GM23338 (cell line): ENCODE measurements at regions not wholly inside any gene's neighbourhood (a gene's known extent, or its start where the extent isn't known, plus 50 kb on each side); places are given as distances from the start of the nearest gene placed in this dataset.
"Not testable (repeated sequence)": the region's sequence is repeated elsewhere in the genome, so short reads cannot be mapped to it uniquely, and the experiment has no call there.

ENCODE experiments used
- CREB1 ChIP-seq: fragments of 250-450 bp; sonication (Bioruptor Pico); IDR thresholded peaks from 2 replicates; pipeline ENCODE4 v1.5.0; 2020; ENCODE audit warnings: low read depth, mild to moderate bottlenecking, moderate library complexity
- EZH2 ChIP-seq: fragments of 200-600 bp; sonication (generic); IDR thresholded peaks from one replicate; pipeline ENCODE4 v1.8.0; 2017; ENCODE audit warnings: antibody characterized with exemption, mild to moderate bottlenecking, low read depth; ENCODE audit not compliant: unreplicated experiment
- EZH2phosphoT487 ChIP-seq: fragments of 200-600 bp; sonication (generic); IDR thresholded peaks from one replicate; pipeline ENCODE4 v1.8.1; 2018; ENCODE audit warnings: antibody characterized with exemption; ENCODE audit not compliant: unreplicated experiment
- JUNB ChIP-seq: IDR thresholded peaks from one replicate; pipeline ENCODE4 v1.6.1; 2016; ENCODE audit warnings: antibody characterized with exemption; ENCODE audit not compliant: unreplicated experiment
- POLR2AphosphoS5 ChIP-seq: IDR thresholded peaks from 2 replicates; pipeline ENCODE4 v1.6.1; 2016; ENCODE audit warnings: antibody characterized with exemption, low read depth
- STAT1 ChIP-seq: IDR thresholded peaks from one replicate; pipeline ENCODE4 v1.6.1; 2016; ENCODE audit warnings: antibody characterized with exemption; ENCODE audit not compliant: unreplicated experiment
- ZNF114 ChIP-seq: fragments of 250-450 bp; sonication (Bioruptor Pico); IDR thresholded peaks from 2 replicates; pipeline ENCODE4 v1.5.0; 2020; ENCODE audit warnings: mild to moderate bottlenecking, moderate library complexity
- TF ChIP-seq, protein P1 (sequence below), 2 experiments: fragments of 200-600 bp in 1 of 2; sonication (generic) in 1 of 2; conservative IDR thresholded peaks; 2 replicates each; pipeline versions ENCODE4 v1.5.1 to v1.6.1; 2016 to 2017; ENCODE audit warnings: antibody characterized with exemption in 2 of 2, low read depth in 2 of 2, mild to moderate bottlenecking in 2 of 2, moderate library complexity in 1 of 2
- TF ChIP-seq, protein P2 (sequence below): IDR thresholded peaks from 2 replicates; pipeline ENCODE4 v1.6.1; 2016; ENCODE audit warnings: antibody characterized with exemption
- TF ChIP-seq, protein P3 (sequence below): IDR thresholded peaks from one replicate; pipeline ENCODE4 v1.6.1; 2018; ENCODE audit warnings: antibody characterized with exemption; ENCODE audit not compliant: unreplicated experiment
- TF ChIP-seq, protein P4 (sequence below): fragments of 250-450 bp; sonication (Bioruptor Pico); IDR thresholded peaks from 2 replicates; pipeline ENCODE4 v1.5.0; 2020; ENCODE audit warnings: mild to moderate bottlenecking, moderate library complexity

DNA sequence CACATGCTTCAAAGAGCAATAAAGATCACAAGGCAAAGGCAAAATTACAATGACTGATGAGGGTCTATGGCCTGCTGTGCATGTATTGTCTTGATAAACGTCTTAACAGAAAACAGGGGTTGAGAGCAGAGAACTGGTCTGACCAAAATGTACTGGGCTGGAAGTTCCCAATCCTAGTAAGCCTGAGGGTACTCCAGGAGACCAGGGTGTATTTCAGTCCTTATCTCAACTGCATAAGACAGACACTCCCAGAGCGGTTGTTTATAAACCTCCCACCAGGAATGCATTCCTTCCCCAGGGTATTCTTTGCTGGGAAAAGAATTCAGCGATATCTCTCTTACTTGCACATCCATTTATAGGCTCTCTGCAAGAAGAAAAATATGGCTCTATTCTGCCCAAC, 521.8 kb upstream of the GNPDA2 start:
- TF ChIP-seq EZH2; EZH2phosphoT487; ZNF114 (CRISPR knock-in tag); POLR2AphosphoS5; STAT1; JUNB; CREB1 (CRISPR knock-in tag): not testable (repeated sequence)
- TF ChIP-seq, protein P1, sequence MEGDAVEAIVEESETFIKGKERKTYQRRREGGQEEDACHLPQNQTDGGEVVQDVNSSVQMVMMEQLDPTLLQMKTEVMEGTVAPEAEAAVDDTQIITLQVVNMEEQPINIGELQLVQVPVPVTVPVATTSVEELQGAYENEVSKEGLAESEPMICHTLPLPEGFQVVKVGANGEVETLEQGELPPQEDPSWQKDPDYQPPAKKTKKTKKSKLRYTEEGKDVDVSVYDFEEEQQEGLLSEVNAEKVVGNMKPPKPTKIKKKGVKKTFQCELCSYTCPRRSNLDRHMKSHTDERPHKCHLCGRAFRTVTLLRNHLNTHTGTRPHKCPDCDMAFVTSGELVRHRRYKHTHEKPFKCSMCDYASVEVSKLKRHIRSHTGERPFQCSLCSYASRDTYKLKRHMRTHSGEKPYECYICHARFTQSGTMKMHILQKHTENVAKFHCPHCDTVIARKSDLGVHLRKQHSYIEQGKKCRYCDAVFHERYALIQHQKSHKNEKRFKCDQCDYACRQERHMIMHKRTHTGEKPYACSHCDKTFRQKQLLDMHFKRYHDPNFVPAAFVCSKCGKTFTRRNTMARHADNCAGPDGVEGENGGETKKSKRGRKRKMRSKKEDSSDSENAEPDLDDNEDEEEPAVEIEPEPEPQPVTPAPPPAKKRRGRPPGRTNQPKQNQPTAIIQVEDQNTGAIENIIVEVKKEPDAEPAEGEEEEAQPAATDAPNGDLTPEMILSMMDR (conservative IDR thresholded peaks at IDR 0.05; ENCODE audit: low read depth in 2 of 2): not testable (repeated sequence)
- TF ChIP-seq, protein P2, sequence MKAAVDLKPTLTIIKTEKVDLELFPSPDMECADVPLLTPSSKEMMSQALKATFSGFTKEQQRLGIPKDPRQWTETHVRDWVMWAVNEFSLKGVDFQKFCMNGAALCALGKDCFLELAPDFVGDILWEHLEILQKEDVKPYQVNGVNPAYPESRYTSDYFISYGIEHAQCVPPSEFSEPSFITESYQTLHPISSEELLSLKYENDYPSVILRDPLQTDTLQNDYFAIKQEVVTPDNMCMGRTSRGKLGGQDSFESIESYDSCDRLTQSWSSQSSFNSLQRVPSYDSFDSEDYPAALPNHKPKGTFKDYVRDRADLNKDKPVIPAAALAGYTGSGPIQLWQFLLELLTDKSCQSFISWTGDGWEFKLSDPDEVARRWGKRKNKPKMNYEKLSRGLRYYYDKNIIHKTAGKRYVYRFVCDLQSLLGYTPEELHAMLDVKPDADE: not testable (repeated sequence)
- TF ChIP-seq, protein P3, sequence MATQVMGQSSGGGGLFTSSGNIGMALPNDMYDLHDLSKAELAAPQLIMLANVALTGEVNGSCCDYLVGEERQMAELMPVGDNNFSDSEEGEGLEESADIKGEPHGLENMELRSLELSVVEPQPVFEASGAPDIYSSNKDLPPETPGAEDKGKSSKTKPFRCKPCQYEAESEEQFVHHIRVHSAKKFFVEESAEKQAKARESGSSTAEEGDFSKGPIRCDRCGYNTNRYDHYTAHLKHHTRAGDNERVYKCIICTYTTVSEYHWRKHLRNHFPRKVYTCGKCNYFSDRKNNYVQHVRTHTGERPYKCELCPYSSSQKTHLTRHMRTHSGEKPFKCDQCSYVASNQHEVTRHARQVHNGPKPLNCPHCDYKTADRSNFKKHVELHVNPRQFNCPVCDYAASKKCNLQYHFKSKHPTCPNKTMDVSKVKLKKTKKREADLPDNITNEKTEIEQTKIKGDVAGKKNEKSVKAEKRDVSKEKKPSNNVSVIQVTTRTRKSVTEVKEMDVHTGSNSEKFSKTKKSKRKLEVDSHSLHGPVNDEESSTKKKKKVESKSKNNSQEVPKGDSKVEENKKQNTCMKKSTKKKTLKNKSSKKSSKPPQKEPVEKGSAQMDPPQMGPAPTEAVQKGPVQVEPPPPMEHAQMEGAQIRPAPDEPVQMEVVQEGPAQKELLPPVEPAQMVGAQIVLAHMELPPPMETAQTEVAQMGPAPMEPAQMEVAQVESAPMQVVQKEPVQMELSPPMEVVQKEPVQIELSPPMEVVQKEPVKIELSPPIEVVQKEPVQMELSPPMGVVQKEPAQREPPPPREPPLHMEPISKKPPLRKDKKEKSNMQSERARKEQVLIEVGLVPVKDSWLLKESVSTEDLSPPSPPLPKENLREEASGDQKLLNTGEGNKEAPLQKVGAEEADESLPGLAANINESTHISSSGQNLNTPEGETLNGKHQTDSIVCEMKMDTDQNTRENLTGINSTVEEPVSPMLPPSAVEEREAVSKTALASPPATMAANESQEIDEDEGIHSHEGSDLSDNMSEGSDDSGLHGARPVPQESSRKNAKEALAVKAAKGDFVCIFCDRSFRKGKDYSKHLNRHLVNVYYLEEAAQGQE: not testable (repeated sequence)
- TF ChIP-seq, protein P4, sequence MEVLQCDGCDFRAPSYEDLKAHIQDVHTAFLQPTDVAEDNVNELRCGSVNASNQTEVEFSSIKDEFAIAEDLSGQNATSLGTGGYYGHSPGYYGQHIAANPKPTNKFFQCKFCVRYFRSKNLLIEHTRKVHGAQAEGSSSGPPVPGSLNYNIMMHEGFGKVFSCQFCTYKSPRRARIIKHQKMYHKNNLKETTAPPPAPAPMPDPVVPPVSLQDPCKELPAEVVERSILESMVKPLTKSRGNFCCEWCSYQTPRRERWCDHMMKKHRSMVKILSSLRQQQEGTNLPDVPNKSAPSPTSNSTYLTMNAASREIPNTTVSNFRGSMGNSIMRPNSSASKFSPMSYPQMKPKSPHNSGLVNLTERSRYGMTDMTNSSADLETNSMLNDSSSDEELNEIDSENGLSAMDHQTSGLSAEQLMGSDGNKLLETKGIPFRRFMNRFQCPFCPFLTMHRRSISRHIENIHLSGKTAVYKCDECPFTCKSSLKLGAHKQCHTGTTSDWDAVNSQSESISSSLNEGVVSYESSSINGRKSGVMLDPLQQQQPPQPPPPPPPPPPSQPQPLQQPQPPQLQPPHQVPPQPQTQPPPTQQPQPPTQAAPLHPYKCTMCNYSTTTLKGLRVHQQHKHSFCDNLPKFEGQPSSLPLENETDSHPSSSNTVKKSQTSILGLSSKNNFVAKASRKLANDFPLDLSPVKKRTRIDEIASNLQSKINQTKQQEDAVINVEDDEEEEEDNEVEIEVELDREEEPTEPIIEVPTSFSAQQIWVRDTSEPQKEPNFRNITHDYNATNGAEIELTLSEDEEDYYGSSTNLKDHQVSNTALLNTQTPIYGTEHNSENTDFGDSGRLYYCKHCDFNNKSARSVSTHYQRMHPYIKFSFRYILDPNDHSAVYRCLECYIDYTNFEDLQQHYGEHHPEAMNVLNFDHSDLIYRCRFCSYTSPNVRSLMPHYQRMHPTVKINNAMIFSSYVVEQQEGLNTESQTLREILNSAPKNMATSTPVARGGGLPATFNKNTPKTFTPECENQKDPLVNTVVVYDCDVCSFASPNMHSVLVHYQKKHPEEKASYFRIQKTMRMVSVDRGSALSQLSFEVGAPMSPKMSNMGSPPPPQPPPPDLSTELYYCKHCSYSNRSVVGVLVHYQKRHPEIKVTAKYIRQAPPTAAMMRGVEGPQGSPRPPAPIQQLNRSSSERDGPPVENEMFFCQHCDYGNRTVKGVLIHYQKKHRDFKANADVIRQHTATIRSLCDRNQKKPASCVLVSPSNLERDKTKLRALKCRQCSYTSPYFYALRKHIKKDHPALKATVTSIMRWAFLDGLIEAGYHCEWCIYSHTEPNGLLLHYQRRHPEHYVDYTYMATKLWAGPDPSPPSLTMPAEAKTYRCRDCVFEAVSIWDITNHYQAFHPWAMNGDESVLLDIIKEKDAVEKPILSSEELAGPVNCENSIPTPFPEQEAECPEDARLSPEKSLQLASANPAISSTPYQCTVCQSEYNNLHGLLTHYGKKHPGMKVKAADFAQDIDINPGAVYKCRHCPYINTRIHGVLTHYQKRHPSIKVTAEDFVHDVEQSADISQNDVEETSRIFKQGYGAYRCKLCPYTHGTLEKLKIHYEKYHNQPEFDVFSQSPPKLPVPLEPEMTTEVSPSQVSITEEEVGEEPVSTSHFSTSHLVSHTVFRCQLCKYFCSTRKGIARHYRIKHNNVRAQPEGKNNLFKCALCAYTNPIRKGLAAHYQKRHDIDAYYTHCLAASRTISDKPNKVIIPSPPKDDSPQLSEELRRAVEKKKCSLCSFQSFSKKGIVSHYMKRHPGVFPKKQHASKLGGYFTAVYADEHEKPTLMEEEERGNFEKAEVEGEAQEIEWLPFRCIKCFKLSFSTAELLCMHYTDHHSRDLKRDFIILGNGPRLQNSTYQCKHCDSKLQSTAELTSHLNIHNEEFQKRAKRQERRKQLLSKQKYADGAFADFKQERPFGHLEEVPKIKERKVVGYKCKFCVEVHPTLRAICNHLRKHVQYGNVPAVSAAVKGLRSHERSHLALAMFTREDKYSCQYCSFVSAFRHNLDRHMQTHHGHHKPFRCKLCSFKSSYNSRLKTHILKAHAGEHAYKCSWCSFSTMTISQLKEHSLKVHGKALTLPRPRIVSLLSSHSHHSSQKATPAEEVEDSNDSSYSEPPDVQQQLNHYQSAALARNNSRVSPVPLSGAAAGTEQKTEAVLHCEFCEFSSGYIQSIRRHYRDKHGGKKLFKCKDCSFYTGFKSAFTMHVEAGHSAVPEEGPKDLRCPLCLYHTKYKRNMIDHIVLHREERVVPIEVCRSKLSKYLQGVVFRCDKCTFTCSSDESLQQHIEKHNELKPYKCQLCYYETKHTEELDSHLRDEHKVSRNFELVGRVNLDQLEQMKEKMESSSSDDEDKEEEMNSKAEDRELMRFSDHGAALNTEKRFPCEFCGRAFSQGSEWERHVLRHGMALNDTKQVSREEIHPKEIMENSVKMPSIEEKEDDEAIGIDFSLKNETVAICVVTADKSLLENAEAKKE (CRISPR knock-in tag): not testable (repeated sequence)
